ENCODE measurements at regions not wholly inside any gene's neighbourhood (a gene's known extent, or its start where the extent isn't known, plus 50 kb on each side); places are given as distances from the start of the nearest gene placed in this dataset.

- Histone ChIP-seq H3K4me1 (ENCODE audit: control insufficient read depth, insufficient read depth, low read length) (peaks cover 10% of the 10 kb centered on the region), H3K36me3 (ENCODE audit: control insufficient read depth in 2 of 2, insufficient read depth in 1 of 2, low read length in 2 of 2) (no peaks in the 10 kb centered on the region), H3K4me3 (ENCODE audit: low read depth, low read length) (no peak overlapping the region), H3K27ac (ENCODE audit: extremely low read depth, low read depth, low read length) (no peak overlapping the region), H3K9me3 (ENCODE audit: control insufficient read depth, insufficient read depth, low read depth, low read length) (no peaks in the 10 kb centered on the region)
- TF ChIP-seq ZNF248 (tag by site-specific recombination; IDR thresholded peaks at IDR 0.05) (no peak), KLF1 (tag by site-specific recombination; IDR thresholded peaks at IDR 0.05) (no peak), AEBP2 (tag by site-specific recombination; IDR thresholded peaks at IDR 0.05; ENCODE audit: borderline replicate concordance) (no peak)
- TF ChIP-seq, protein P1, sequence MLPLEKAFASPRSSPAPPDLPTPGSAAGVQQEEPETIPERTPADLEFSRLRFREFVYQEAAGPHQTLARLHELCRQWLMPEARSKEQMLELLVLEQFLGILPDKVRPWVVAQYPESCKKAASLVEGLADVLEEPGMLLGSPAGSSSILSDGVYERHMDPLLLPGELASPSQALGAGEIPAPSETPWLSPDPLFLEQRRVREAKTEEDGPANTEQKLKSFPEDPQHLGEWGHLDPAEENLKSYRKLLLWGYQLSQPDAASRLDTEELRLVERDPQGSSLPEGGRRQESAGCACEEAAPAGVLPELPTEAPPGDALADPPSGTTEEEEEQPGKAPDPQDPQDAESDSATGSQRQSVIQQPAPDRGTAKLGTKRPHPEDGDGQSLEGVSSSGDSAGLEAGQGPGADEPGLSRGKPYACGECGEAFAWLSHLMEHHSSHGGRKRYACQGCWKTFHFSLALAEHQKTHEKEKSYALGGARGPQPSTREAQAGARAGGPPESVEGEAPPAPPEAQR (tag by site-specific recombination; IDR thresholded peaks at IDR 0.05), result no peak
- ChIA-PET POLR2A (no interaction called here), CTCF (no interaction called here)
Measured at GRCh38 chr13:22110368-22110767, 439.5 kb downstream of the FGF9 start.

DNA sequence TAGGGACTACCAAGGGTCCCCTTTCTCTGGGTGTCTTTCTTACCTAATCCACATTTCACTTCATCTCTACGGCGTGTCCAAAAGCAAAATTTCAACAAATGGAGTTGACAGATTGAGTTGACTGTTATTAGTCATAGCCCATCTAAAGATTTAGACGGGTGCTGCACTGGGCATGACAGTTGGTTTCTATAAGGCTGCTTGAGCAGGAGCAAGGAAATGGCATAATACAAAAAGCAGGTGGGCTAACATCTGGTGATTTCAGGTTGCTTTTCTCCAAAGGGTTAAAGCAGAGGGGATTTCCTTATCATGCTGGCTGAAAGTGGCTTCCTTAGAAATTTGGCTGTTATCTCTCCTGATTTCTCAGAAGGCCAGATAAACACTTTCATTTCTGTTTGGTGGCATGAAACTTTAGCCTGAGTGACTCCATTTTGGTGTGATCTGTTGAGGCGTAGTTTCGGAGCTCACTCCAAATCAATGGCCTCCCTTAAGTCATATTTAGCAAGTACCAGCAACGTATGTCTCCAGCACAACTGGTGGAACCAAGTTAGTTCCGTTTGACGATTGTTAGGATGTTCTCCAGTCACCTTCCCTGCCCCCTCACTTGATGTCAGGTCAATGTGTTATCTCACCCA, 440.4 kb downstream of the FGF9 start:
- Histone ChIP-seq H3K4me1 (ENCODE audit: control insufficient read depth, insufficient read depth, low read length) (peaks cover 10% of the 10 kb centered on the region), H3K27ac (ENCODE audit: extremely low read depth, low read depth, low read length) (no peak overlapping the region), H3K9me3 (ENCODE audit: control insufficient read depth, insufficient read depth, low read depth, low read length) (no peaks in the 10 kb centered on the region), H3K4me3 (ENCODE audit: low read depth, low read length) (no peak overlapping the region), H3K36me3 (ENCODE audit: control insufficient read depth in 2 of 2, insufficient read depth in 1 of 2, low read length in 2 of 2) (no peaks in the 10 kb centered on the region)
- no peak for TF ChIP-seq ZNF707 (tag by site-specific recombination; IDR thresholded peaks at IDR 0.05)
- TF ChIP-seq INSM2 (tag by site-specific recombination; IDR thresholded peaks at IDR 0.05), result no peak
- TF ChIP-seq ZNF621 (tag by site-specific recombination; IDR thresholded peaks at IDR 0.05), result no peak
- TF ChIP-seq YY2 (tag by site-specific recombination; IDR thresholded peaks at IDR 0.05), result no peak
- TF ChIP-seq ZNF701 (tag by site-specific recombination; IDR thresholded peaks at IDR 0.05), result no peak
- no peak for TF ChIP-seq ZNF211 (tag by site-specific recombination; IDR thresholded peaks at IDR 0.05; ENCODE audit: low read depth)
- TF ChIP-seq ZNF585B (tag by site-specific recombination; IDR thresholded peaks at IDR 0.05), result no peak
- no peak for TF ChIP-seq IKZF3 (tag by site-specific recombination; IDR thresholded peaks at IDR 0.05)
- TF ChIP-seq ELK4 (IDR thresholded peaks at IDR 0.05; ENCODE audit: borderline replicate concordance, low read depth, low read length), result no peak
- TF ChIP-seq ZNF366 (tag by site-specific recombination; conservative IDR thresholded peaks at IDR 0.05), result no peak
- TF ChIP-seq ZNF266 (tag by site-specific recombination; IDR thresholded peaks at IDR 0.05; ENCODE audit: low read depth), result no peak
- TF ChIP-seq ZNF658 (tag by site-specific recombination; IDR thresholded peaks at IDR 0.05), result no peak
- no peak for TF ChIP-seq ZBTB6 (tag by site-specific recombination; IDR thresholded peaks at IDR 0.05)
- no peak for TF ChIP-seq ZNF2 (tag by site-specific recombination; IDR thresholded peaks at IDR 0.05)
- no peak for TF ChIP-seq ZNF571 (tag by site-specific recombination; IDR thresholded peaks at IDR 0.05)
- no peak for TF ChIP-seq ZNF426 (tag by site-specific recombination; IDR thresholded peaks at IDR 0.05)
- TF ChIP-seq, protein P2, sequence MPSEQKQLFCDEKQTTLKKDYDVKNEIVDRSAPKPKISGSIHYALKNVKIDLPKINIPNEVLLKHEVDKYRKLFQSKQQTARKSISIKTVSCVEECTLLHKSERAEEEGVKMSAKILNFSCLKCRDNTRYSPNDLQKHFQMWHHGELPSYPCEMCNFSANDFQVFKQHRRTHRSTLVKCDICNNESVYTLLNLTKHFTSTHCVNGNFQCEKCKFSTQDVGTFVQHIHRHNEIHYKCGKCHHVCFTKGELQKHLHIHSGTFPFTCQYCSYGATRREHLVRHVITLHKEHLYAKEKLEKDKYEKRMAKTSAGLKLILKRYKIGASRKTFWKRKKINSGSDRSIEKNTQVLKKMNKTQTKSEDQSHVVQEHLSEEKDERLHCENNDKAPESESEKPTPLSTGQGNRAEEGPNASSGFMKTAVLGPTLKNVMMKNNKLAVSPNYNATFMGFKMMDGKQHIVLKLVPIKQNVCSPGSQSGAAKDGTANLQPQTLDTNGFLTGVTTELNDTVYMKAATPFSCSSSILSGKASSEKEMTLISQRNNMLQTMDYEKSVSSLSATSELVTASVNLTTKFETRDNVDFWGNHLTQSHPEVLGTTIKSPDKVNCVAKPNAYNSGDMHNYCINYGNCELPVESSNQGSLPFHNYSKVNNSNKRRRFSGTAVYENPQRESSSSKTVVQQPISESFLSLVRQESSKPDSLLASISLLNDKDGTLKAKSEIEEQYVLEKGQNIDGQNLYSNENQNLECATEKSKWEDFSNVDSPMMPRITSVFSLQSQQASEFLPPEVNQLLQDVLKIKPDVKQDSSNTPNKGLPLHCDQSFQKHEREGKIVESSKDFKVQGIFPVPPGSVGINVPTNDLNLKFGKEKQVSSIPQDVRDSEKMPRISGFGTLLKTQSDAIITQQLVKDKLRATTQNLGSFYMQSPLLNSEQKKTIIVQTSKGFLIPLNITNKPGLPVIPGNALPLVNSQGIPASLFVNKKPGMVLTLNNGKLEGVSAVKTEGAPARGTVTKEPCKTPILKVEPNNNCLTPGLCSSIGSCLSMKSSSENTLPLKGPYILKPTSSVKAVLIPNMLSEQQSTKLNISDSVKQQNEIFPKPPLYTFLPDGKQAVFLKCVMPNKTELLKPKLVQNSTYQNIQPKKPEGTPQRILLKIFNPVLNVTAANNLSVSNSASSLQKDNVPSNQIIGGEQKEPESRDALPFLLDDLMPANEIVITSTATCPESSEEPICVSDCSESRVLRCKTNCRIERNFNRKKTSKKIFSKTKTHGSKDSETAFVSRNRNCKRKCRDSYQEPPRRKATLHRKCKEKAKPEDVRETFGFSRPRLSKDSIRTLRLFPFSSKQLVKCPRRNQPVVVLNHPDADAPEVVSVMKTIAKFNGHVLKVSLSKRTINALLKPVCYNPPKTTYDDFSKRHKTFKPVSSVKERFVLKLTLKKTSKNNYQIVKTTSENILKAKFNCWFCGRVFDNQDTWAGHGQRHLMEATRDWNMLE (tag by site-specific recombination; conservative IDR thresholded peaks at IDR 0.05; ENCODE audit: low read depth), result no peak
- no peak for TF ChIP-seq ZNF221 (tag by site-specific recombination; IDR thresholded peaks at IDR 0.05; ENCODE audit: borderline replicate concordance)
- TF ChIP-seq ZNF423 (tag by site-specific recombination; IDR thresholded peaks at IDR 0.05), result no peak
- CTCF ChIA-PET, result no interaction called here
- POLR2A ChIA-PET, result no interaction called here
